Endothelial cell (in vitro differentiated cells): ENCODE measurements at regions not wholly inside any gene's neighbourhood (a gene's known extent, or its start where the extent isn't known, plus 50 kb on each side); places are given as distances from the start of the nearest gene placed in this dataset.

Experiments
- DNase-seq: peaks from one replicate; pipeline ENCODE4 v3.0.0; 2021; ENCODE audit warnings: low spot score
- H3K27ac Mint-ChIP-seq: one replicate; pipeline ENCODE4 v1.8.0; 2021; ENCODE audit warnings: mixed read lengths, inconsistent platforms; ENCODE audit not compliant: unreplicated experiment
- H3K27me3 Mint-ChIP-seq: one replicate; pipeline ENCODE4 v1.8.0; 2021; ENCODE audit warnings: mild to moderate bottlenecking, moderate library complexity, mixed read lengths, inconsistent platforms; ENCODE audit not compliant: unreplicated experiment
- H3K36me3 Mint-ChIP-seq: one replicate; pipeline ENCODE4 v1.8.0; 2021; ENCODE audit warnings: mild to moderate bottlenecking, low read depth, mixed read lengths, inconsistent platforms; ENCODE audit not compliant: unreplicated experiment
- H3K4me1 Mint-ChIP-seq: one replicate; pipeline ENCODE4 v1.8.0; 2021; ENCODE audit warnings: mild to moderate bottlenecking, mixed read lengths, inconsistent platforms; ENCODE audit not compliant: unreplicated experiment
- H3K4me3 Mint-ChIP-seq: one replicate; pipeline ENCODE4 v1.8.0; 2021; ENCODE audit warnings: mild to moderate bottlenecking, mixed read lengths, inconsistent platforms; ENCODE audit not compliant: unreplicated experiment
- H3K9me3 Mint-ChIP-seq: one replicate; pipeline ENCODE4 v1.8.0; 2021; ENCODE audit warnings: mixed read lengths, inconsistent platforms; ENCODE audit not compliant: unreplicated experiment
- TF ChIP-seq, protein P1 (sequence below): fragments of 200-600 bp; sonication (generic); IDR thresholded peaks from one replicate; pipeline ENCODE4 v1.5.0; 2021; ENCODE audit warnings: antibody characterized with exemption; ENCODE audit not compliant: unreplicated experiment

DNA sequence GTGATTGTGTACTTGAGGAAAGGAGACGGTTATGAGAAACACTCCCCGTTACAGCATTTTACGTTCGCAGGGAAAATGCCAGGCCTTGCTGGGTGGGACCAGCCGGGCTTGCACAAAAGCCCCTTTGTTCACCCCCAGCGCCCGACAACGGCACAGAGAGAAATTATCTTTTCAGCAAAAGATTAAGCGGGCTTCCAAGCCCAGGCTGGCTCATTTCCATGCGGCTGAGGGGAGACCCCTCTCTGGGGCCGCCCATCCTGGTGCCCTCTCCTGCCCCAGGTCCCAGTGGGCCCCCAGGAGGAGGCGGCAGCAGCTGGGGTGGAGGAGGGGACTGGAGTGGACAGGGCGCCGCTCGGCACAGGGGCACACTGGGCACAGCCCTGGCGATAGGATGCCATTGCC, 50.8 kb upstream of the NOTCH1 start:
- peaks cover 6% of the 10 kb centered on the region for H3K36me3 Mint-ChIP-seq
- no peaks in the 10 kb centered on the region for H3K9me3 Mint-ChIP-seq
- H3K4me3 Mint-ChIP-seq = no peak overlapping the region
- H3K27me3 Mint-ChIP-seq = peaks cover 13% of the 10 kb centered on the region
- DNase-seq = no peak
- no peak overlapping the region for H3K27ac Mint-ChIP-seq
- H3K4me1 Mint-ChIP-seq = peaks cover 15% of the 10 kb centered on the region
- TF ChIP-seq, protein P1, sequence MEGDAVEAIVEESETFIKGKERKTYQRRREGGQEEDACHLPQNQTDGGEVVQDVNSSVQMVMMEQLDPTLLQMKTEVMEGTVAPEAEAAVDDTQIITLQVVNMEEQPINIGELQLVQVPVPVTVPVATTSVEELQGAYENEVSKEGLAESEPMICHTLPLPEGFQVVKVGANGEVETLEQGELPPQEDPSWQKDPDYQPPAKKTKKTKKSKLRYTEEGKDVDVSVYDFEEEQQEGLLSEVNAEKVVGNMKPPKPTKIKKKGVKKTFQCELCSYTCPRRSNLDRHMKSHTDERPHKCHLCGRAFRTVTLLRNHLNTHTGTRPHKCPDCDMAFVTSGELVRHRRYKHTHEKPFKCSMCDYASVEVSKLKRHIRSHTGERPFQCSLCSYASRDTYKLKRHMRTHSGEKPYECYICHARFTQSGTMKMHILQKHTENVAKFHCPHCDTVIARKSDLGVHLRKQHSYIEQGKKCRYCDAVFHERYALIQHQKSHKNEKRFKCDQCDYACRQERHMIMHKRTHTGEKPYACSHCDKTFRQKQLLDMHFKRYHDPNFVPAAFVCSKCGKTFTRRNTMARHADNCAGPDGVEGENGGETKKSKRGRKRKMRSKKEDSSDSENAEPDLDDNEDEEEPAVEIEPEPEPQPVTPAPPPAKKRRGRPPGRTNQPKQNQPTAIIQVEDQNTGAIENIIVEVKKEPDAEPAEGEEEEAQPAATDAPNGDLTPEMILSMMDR = no peak

DNA sequence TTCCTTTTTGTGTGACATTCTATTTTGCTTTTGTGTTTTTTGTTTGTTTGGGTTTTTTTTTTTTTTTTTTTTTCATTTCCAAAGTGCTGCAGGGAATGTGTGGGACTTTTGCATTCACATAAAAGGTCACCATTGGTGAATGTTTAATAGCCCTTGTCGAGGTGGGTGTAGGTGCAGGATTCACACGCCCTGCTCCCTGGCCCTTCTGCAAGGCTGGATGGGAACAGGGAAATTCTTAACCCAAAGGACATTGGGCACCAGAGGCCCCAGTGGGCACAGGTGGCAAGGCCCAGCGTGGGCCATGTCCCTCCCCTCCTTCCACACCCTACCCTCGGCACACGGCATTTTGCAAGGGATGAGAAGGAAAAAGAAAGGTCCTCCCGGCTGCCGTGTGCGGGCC, 50.4 kb upstream of the NOTCH1 start:
- TF ChIP-seq, protein P1 = no peak
- peaks cover 15% of the 10 kb centered on the region for H3K4me1 Mint-ChIP-seq
- H3K27me3 Mint-ChIP-seq = peaks cover 14% of the 10 kb centered on the region

DNA sequence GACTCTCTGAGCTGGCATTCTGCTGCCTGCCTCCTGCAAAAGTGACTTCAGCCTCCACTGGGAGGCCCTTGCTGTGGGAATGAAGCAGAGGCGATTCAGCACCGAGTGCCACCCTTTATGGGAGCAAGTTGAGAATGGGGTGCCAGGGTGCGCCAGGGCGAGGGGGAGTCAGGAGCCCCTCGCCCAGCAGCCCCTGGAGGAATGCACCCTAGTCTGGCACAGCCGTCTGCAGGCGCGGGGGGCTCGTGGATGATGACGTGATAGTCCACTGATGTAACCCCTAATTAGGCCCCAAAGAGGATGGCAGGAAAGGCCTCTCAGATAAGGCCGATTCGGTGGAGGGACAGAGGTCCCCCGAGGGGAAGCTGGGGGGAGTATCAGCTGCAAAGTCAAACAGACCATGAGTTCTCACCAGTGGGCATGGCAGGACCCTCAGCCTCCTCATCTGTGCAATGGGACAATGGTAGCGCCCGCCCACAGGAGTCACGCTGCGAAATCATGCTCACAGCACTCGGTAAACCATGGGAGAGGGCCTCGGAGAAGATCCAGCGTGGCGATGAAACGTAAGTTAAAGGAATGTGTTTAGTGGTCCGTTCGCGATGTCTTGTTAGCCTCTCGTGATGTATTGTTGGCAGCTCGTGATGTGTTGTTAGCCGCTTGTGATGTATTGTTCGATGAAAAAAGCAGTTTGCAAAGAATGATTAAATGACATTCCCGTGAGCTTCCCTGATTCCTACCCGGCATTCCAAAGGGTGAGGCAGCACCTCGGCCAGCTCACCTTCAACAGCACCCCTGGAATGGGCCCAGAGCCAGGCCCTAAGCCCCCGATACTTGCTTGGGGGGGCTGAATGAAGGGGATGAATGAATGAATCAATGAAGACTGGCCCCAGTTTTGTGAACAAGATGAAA, 49.7 kb upstream of the NOTCH1 start:
- H3K9me3 Mint-ChIP-seq = no peaks in the 10 kb centered on the region
- H3K4me3 Mint-ChIP-seq = peak overlapping the region; percentile 57
- peaks cover 1% of the 10 kb centered on the region for H3K36me3 Mint-ChIP-seq
- H3K4me1 Mint-ChIP-seq = peaks cover 9% of the 10 kb centered on the region
- H3K27ac Mint-ChIP-seq = no peak overlapping the region
- no peak for DNase-seq
- TF ChIP-seq, protein P1 = no peak
- H3K27me3 Mint-ChIP-seq = peaks cover 12% of the 10 kb centered on the region

More for the DNA sequence above, 50.4 kb upstream of the NOTCH1 start:
- no peak for DNase-seq
- Mint-ChIP-seq H3K36me3 (peaks cover 6% of the 10 kb centered on the region), H3K9me3 (no peaks in the 10 kb centered on the region), H3K4me3 (no peak overlapping the region), H3K27ac (no peak overlapping the region)
